C1 segment of cervical spinal cord (tissue), 14 donors: ENCODE measurements at regions not wholly inside any gene's neighbourhood (a gene's known extent, or its start where the extent isn't known, plus 50 kb on each side); places are given as distances from the start of the nearest gene placed in this dataset.
"Not testable (repeated sequence)": the region's sequence is repeated elsewhere in the genome, so short reads cannot be mapped to it uniquely, and the experiment has no call there.

Experiments used
- DNase-seq, 14 donors: peaks; one replicate each; lab custom pipeline; 2025; lab: John Stamatoyannopoulos, UW

GRCh38 chr10:36452851-36453250, 672.5 kb upstream of the ANKRD30A start:
- DNase-seq: no peak

- DNase-seq: no peak
These were observed 673.9 kb upstream of the ANKRD30A start for GRCh38 chr10:36451391-36451970.

GRCh38 chr10:36450380-36450779, 675.0 kb upstream of the ANKRD30A start:
- no peak for DNase-seq

- no peak for DNase-seq
These were observed 676.4 kb upstream of the ANKRD30A start for GRCh38 chr10:36448760-36449691.

GRCh38 chr10:36446881-36447280, 678.5 kb upstream of the ANKRD30A start:
- no peak for DNase-seq

- DNase-seq: no peak
These were observed 682.2 kb upstream of the ANKRD30A start for GRCh38 chr10:36443233-36443632.

- no peak for DNase-seq
These were observed 683.8 kb upstream of the ANKRD30A start for GRCh38 chr10:36441557-36441956.

- DNase-seq: no peak
These were observed 684.9 kb upstream of the ANKRD30A start for GRCh38 chr10:36440539-36440938.

- DNase-seq: no peak
These were observed 688.0 kb upstream of the ANKRD30A start for GRCh38 chr10:36437367-36437766.

- DNase-seq: no peak
These were observed 696.9 kb upstream of the ANKRD30A start for GRCh38 chr10:36428507-36428906.

GRCh38 chr10:36425131-36425797, 700.1 kb upstream of the ANKRD30A start:
- no peak for DNase-seq

GRCh38 chr10:36424502-36424901, 700.9 kb upstream of the ANKRD30A start:
- no peak for DNase-seq

- DNase-seq: no peak
These were observed 701.6 kb upstream of the ANKRD30A start for GRCh38 chr10:36423821-36424248.

GRCh38 chr10:36421992-36422391, 703.4 kb upstream of the ANKRD30A start:
- DNase-seq: no peak

- no peak for DNase-seq
These were observed 708.9 kb upstream of the ANKRD30A start for GRCh38 chr10:36416513-36416912.

- DNase-seq: no peak
These were observed 712.5 kb upstream of the ANKRD30A start for GRCh38 chr10:36412942-36413341.

- DNase-seq: not testable (repeated sequence)
These were observed 725.2 kb upstream of the ANKRD30A start for GRCh38 chr10:36400238-36400637.

GRCh38 chr10:36393801-36394200, 731.6 kb upstream of the ANKRD30A start:
- DNase-seq: no peak

GRCh38 chr10:36391405-36391804, 734.0 kb upstream of the ANKRD30A start:
- DNase-seq: no peak

- DNase-seq: no peak
These were observed 735.2 kb upstream of the ANKRD30A start for GRCh38 chr10:36390221-36390620.

- DNase-seq: no peak
These were observed 737.2 kb upstream of the ANKRD30A start for GRCh38 chr10:36388166-36388565.

- DNase-seq: no peak
These were observed 739.7 kb upstream of the ANKRD30A start for GRCh38 chr10:36385693-36386092.
